Vagina (tissue), 2 donors: ENCODE measurements at regions not wholly inside any gene's neighbourhood (a gene's known extent, or its start where the extent isn't known, plus 50 kb on each side); places are given as distances from the start of the nearest gene placed in this dataset.

Experiments used
- CTCF ChIP-seq, 3 experiments: fragments of 450-650 bp in 2 of 3; fragments of 200-600 bp in 1 of 3; sonication (generic) in 1 of 3; IDR thresholded peaks; one replicate each; pipeline ENCODE4 v1.5.1; 2017 to 2019; ENCODE audit warnings: antibody characterized with exemption in 3 of 3, mild to moderate bottlenecking in 2 of 3, moderate library complexity in 2 of 3
- POLR2A ChIP-seq, 2 donors: fragments of 450-650 bp; IDR thresholded peaks; one replicate each; pipeline ENCODE4 v1.6.1; 2017; ENCODE audit warnings: antibody characterized with exemption in 2 of 2, mild to moderate bottlenecking in 2 of 2, moderate library complexity in 2 of 2
- POLR2AphosphoS5 ChIP-seq, 2 donors: sonication (generic); formaldehyde crosslinking; IDR thresholded peaks; one replicate each; pipeline ENCODE4 v1.9.0; 2017; ENCODE audit warnings: antibody characterized with exemption in 2 of 2, mild to moderate bottlenecking in 2 of 2, low read depth in 1 of 2; ENCODE audit not compliant: insufficient read depth in 1 of 2

GRCh38 chr3:34352778-34353331 lies 554.4 kb downstream of the PDCD6IP start:
- TF ChIP-seq CTCF (IDR thresholded peaks at IDR 0.05), result no peak
- no peak for TF ChIP-seq POLR2AphosphoS5 (IDR thresholded peaks at IDR 0.05; ENCODE audit: insufficient read depth in 1 of 2, low read depth in 1 of 2)
- TF ChIP-seq POLR2A (IDR thresholded peaks at IDR 0.05), result no peak
